ENCODE measurements at regions not wholly inside any gene's neighbourhood (a gene's known extent, or its start where the extent isn't known, plus 50 kb on each side); places are given as distances from the start of the nearest gene placed in this dataset.

GRCh38 chr5:57010786-57011185, 58.9 kb upstream of the MIER3 start:
- TF ChIP-seq REST (IDR thresholded peaks at IDR 0.05; ENCODE audit: insufficient read depth in 1 of 2, low read depth in 2 of 2, low read length in 2 of 2) (no peak), POLR2AphosphoS5 (IDR thresholded peaks at IDR 0.05; ENCODE audit: low read depth, low read length) (no peak), TAF1 (IDR thresholded peaks at IDR 0.05; ENCODE audit: borderline replicate concordance, insufficient read depth, low read length) (no peak), FOXP2 (optimal IDR thresholded peaks at IDR 0.05; ENCODE audit: borderline replicate concordance, extremely low read depth, extremely low read length, insufficient read depth) (no peak)

Data from PFSK-1 (cell line).